OCI-LY7 (cell line): ENCODE measurements at regions not wholly inside any gene's neighbourhood (a gene's known extent, or its start where the extent isn't known, plus 50 kb on each side); places are given as distances from the start of the nearest gene placed in this dataset.

Source experiments
- BruUV-seq: library from RNA; stranded (reverse); fragments of 400-500 nt; replicated peaks from 2 replicates; lab custom pipeline; 2021; lab: Mats Ljungman, UMichigan
- CTCF ChIA-PET: fragments of 300-600 bp; sonication (Branson Sonifier 250); formaldehyde crosslinking; loops from one replicate; lab custom pipeline; 2022; ENCODE audit warnings: antibody characterized with exemption; ENCODE audit not compliant: unreplicated experiment; lab: Charles Lee
- POLR2A ChIA-PET: fragments of 300-600 bp; sonication (Branson Sonifier 250); formaldehyde crosslinking; loops from one replicate; lab custom pipeline; 2022; ENCODE audit warnings: antibody characterized with exemption; lab: Charles Lee
- DNase-seq: peaks from one replicate; pipeline ENCODE4 v3.0.0-alpha.2; 2015; ENCODE audit warnings: low spot score
- H2AFZ ChIP-seq: fragments of 200-600 bp; sonication (generic), shearing (Covaris generic); 2 replicates; pipeline ENCODE4 v1.6.1; 2014; ENCODE audit warnings: mild to moderate bottlenecking, antibody characterized with exemption, low read length, moderate library complexity
- H3K27ac ChIP-seq: fragments of 200-600 bp; sonication (generic); 2 replicates; pipeline ENCODE4 v1.5.1; 2014; ENCODE audit warnings: mixed run types, low read depth, mild to moderate bottlenecking, moderate library complexity, low read length, inconsistent platforms; ENCODE audit not compliant: poor library complexity, severe bottlenecking
- H3K36me3 ChIP-seq: fragments of 200-600 bp; sonication (generic); 2 replicates; pipeline ENCODE4 v1.6.1; 2014; ENCODE audit warnings: mild to moderate bottlenecking, antibody characterized with exemption, low read length, moderate library complexity, mixed read lengths; ENCODE audit not compliant: insufficient read depth
- H3K4me1 ChIP-seq: fragments of 200-600 bp; sonication (generic); 2 replicates; pipeline ENCODE4 v1.5.1; 2014; ENCODE audit warnings: mild to moderate bottlenecking, low read length; ENCODE audit not compliant: insufficient read depth, poor library complexity, severe bottlenecking
- H3K4me2 ChIP-seq: fragments of 200-600 bp; sonication (generic); 2 replicates; pipeline ENCODE4 v1.6.1; 2014; ENCODE audit warnings: mild to moderate bottlenecking, low read length
- H3K4me3 ChIP-seq: fragments of 200-600 bp; sonication (generic); 2 replicates; pipeline ENCODE4 v1.5.1; 2014; ENCODE audit warnings: mild to moderate bottlenecking, low read depth, low read length; ENCODE audit not compliant: poor library complexity, severe bottlenecking
- H3K79me2 ChIP-seq: fragments of 200-600 bp; sonication (generic); 2 replicates; pipeline ENCODE4 v1.6.1; 2016; ENCODE audit warnings: low read depth, mild to moderate bottlenecking, low read length, moderate library complexity, mixed read lengths; ENCODE audit not compliant: insufficient read depth
- H3K9me2 ChIP-seq: fragments of 200-600 bp; sonication (generic); 2 replicates; pipeline ENCODE4 v1.6.1; 2016; ENCODE audit warnings: mild to moderate bottlenecking, low read length, mixed read lengths; ENCODE audit not compliant: insufficient read depth
- H3K9me3 ChIP-seq: fragments of 200-600 bp; sonication (generic); 2 replicates; pipeline ENCODE4 v1.6.1; 2014; ENCODE audit warnings: mild to moderate bottlenecking, mixed run types, low read length, mixed read lengths
- H4K20me1 ChIP-seq: fragments of 200-600 bp; sonication (generic); 2 replicates; pipeline ENCODE4 v1.6.1; 2014; ENCODE audit warnings: mild to moderate bottlenecking, antibody characterized with exemption, low read length, moderate library complexity, mixed read lengths; ENCODE audit not compliant: insufficient read depth
- EZH2phosphoT487 ChIP-seq: fragments of 200-600 bp; sonication (generic); IDR thresholded peaks from 2 replicates; pipeline ENCODE4 v1.6.1; 2018; ENCODE audit warnings: low read depth, borderline replicate concordance, mild to moderate bottlenecking, mixed run types, antibody characterized with exemption, low read length, moderate library complexity, mixed read lengths
- intact Hi-C: fragments of 100-400 bp; cut with micrococcal nuclease; formaldehyde crosslinking; loops from one replicate; pipeline ENCODE4 v1.10.0; 2022; ENCODE audit not compliant: unreplicated experiment
- TF ChIP-seq, protein P1 (sequence below): fragments of 200-600 bp; sonication (generic); conservative IDR thresholded peaks from 2 replicates; pipeline ENCODE4 v1.5.1; 2014; ENCODE audit warnings: mild to moderate bottlenecking, antibody characterized with exemption, low read length, moderate library complexity, mixed read lengths

DNA sequence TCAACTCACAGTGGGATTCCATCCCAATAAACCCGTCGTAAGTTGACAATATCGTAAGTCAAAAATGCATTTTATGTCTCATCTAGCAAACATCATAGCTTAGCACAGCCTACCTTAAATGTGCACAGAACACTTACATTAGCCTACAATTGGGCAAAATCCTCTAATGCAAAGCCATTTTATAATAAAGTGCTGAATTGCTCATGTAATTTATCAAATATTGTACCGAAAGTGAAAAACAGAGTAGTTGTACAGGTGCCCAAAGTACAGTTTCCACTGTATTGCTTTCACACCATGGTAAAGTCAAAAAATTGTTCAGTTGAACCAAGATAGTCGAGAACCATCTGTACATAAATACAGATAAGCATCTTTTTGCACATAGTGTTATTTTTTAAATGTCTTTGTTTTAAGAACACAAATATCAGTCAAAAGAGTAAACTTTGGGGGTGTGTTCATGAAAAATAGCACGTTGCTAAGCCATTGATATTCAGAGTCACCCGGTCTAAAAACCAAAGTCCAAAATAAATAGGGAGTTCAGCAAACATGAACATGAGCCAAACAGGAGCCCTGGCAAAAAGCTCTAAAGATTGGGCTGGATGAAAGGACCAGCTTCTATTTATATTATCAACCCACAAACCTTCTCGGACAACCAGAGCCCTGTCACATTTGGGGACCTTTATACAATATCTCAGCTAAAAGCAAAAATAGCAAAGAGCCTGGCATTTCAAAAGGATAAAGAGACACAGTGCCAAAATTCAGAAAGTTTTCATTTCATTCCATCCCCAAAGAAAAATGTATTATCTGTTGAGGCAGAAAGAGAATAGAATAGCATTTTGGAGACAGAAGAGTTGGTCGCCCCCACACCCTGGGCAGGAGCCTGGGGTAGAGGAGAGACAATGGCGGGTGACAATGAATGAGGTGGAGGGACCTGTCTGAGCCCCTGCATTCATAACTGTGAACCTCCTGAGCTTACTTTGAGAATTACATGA, 105.9 kb upstream of the SH3BP4 start:
- H4K20me1 ChIP-seq = no peaks in the 10 kb centered on the region
- H3K9me2 ChIP-seq = no peaks in the 10 kb centered on the region
- H2AFZ ChIP-seq = no peak overlapping the region
- no peaks in the 10 kb centered on the region for H3K9me3 ChIP-seq
- H3K4me2 ChIP-seq = no peak overlapping the region
- ChIA-PET POLR2A (no interaction called here), CTCF (no interaction called here)
- no peak overlapping the region for H3K27ac ChIP-seq
- no TSS peak for BruUV-seq
- no peak for DNase-seq
- no peaks in the 10 kb centered on the region for H3K36me3 ChIP-seq
- no peak overlapping the region for H3K4me3 ChIP-seq
- no peaks in the 10 kb centered on the region for H3K79me2 ChIP-seq
- no peaks in the 10 kb centered on the region for H3K4me1 ChIP-seq
- intact Hi-C loops = no loop called here
- TF ChIP-seq EZH2phosphoT487 = no peak
- TF ChIP-seq, protein P1, sequence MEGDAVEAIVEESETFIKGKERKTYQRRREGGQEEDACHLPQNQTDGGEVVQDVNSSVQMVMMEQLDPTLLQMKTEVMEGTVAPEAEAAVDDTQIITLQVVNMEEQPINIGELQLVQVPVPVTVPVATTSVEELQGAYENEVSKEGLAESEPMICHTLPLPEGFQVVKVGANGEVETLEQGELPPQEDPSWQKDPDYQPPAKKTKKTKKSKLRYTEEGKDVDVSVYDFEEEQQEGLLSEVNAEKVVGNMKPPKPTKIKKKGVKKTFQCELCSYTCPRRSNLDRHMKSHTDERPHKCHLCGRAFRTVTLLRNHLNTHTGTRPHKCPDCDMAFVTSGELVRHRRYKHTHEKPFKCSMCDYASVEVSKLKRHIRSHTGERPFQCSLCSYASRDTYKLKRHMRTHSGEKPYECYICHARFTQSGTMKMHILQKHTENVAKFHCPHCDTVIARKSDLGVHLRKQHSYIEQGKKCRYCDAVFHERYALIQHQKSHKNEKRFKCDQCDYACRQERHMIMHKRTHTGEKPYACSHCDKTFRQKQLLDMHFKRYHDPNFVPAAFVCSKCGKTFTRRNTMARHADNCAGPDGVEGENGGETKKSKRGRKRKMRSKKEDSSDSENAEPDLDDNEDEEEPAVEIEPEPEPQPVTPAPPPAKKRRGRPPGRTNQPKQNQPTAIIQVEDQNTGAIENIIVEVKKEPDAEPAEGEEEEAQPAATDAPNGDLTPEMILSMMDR = no peak

DNA sequence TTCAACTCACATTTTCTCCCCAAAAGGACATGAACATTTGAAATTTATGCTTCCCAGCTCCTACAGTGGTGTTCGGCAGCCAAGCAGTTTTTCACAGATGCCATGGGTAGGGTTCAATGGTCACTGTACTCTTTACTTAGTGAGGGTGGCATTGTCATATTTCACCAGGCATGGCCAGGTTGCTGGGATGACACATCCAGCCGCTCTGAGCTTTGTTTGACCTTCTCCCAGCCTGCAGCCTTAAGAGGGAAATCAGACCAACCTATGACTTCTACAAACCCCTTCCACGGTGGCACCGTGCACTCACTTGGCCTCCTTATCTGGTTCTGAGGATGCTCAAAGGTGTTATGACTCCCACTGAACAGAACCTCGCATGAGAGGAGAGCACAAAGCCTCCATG, 108.4 kb upstream of the SH3BP4 start:
- no peaks in the 10 kb centered on the region for H3K36me3 ChIP-seq
- H3K9me3 ChIP-seq = no peaks in the 10 kb centered on the region
- no peak overlapping the region for H2AFZ ChIP-seq
- no peak for DNase-seq
- H3K79me2 ChIP-seq = no peaks in the 10 kb centered on the region
- H3K9me2 ChIP-seq = no peaks in the 10 kb centered on the region
- TF ChIP-seq EZH2phosphoT487 = no peak
- TF ChIP-seq, protein P1 = no peak
- H3K4me2 ChIP-seq = no peak overlapping the region
- no peaks in the 10 kb centered on the region for H4K20me1 ChIP-seq
- H3K27ac ChIP-seq = no peak overlapping the region
- POLR2A ChIA-PET = no interaction called here
- no peaks in the 10 kb centered on the region for H3K4me1 ChIP-seq
- CTCF ChIA-PET = no interaction called here
- BruUV-seq = no TSS peak
- no peak overlapping the region for H3K4me3 ChIP-seq
- intact Hi-C loops = no loop called here

DNA sequence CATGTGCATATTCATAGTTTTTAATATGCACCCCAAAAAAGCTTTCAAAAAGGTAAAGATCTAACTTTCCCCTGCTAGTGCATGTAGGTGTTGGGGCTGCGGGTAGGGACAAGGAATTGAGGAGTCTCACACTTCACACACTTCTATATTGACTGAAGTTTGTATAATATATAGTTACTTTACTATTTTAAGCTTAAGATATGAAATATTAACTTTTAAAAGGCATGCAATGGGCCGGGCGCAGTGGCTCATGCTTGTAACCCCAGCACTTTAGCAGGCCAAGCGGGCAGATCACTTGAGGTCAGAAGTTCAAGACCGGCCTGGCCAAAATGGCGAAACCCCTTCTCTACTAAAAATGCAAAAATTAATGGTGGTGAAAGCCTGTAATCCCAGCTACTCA, 109.1 kb upstream of the SH3BP4 start:
- H4K20me1 ChIP-seq = no peaks in the 10 kb centered on the region
- DNase-seq = no peak
- no peaks in the 10 kb centered on the region for H3K4me1 ChIP-seq
- H3K9me3 ChIP-seq = no peaks in the 10 kb centered on the region
- no peak overlapping the region for H3K4me3 ChIP-seq
- no peaks in the 10 kb centered on the region for H3K36me3 ChIP-seq
- H3K27ac ChIP-seq = no peak overlapping the region
- H3K79me2 ChIP-seq = no peaks in the 10 kb centered on the region
- H3K9me2 ChIP-seq = no peaks in the 10 kb centered on the region
- H2AFZ ChIP-seq = no peak overlapping the region
- TF ChIP-seq, protein P1 = no peak
- no peak for TF ChIP-seq EZH2phosphoT487
- BruUV-seq = no TSS peak
- POLR2A ChIA-PET = no interaction called here
- CTCF ChIA-PET = no interaction called here
- no peak overlapping the region for H3K4me2 ChIP-seq
- intact Hi-C loops = no loop called here
